ENCODE measurements at regions not wholly inside any gene's neighbourhood (a gene's known extent, or its start where the extent isn't known, plus 50 kb on each side); places are given as distances from the start of the nearest gene placed in this dataset.
"Not testable (repeated sequence)": the region's sequence is repeated elsewhere in the genome, so short reads cannot be mapped to it uniquely, and the experiment has no call there.

GRCh38 chr7:109890622-109891021 is 1200.3 kb upstream of the LRRN3 start:
- Histone ChIP-seq H3K27me3 (ENCODE audit: control insufficient read depth, insufficient read depth, low read length) (no peaks in the 10 kb centered on the region), H3K9me3 (ENCODE audit: control insufficient read depth, low read length) (no peaks in the 10 kb centered on the region), H2AFZ (no peak overlapping the region), H3K27ac (no peak overlapping the region), H3K4me3 (ENCODE audit: low read depth, low read length) (no peak overlapping the region), H3K9ac (no peak overlapping the region), H3K4me1 (no peaks in the 10 kb centered on the region), H3K79me2 (no peaks in the 10 kb centered on the region), H3K4me2 (ENCODE audit: low read length) (no peak overlapping the region), H3K36me3 (ENCODE audit: control insufficient read depth, insufficient read depth, low read length) (no peaks in the 10 kb centered on the region)
- TF ChIP-seq CTCF (IDR thresholded peaks at IDR 0.05), result no peak

DNA sequence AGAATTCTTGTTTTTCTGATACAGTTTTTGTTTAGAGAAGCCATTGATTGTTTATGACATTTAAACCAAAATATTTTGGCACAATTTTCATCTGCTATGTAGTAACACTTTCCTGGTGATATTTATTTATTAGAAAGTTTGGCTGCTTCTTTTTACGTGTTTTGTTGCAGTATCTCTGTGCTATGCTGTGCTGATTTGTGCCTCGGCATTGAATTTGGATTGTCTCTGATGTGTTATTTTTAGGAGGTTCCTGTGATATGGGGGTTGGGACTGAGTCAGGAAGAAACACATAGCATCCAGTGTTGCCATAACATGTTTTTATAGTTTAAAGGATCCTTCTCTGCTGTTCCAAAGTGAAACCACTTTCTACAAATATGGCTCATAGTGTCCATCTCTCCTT is 1197.7 kb upstream of the LRRN3 start:
- Histone ChIP-seq H3K79me2 (no peaks in the 10 kb centered on the region), H3K9ac (no peak overlapping the region), H3K4me3 (ENCODE audit: low read depth, low read length) (no peak overlapping the region), H3K4me1 (no peaks in the 10 kb centered on the region), H3K27me3 (ENCODE audit: control insufficient read depth, insufficient read depth, low read length) (no peaks in the 10 kb centered on the region), H3K27ac (no peak overlapping the region), H3K9me3 (ENCODE audit: control insufficient read depth, low read length) (no peaks in the 10 kb centered on the region), H2AFZ (no peak overlapping the region), H3K4me2 (ENCODE audit: low read length) (no peak overlapping the region), H3K36me3 (ENCODE audit: control insufficient read depth, insufficient read depth, low read length) (no peaks in the 10 kb centered on the region)
- TF ChIP-seq CTCF (IDR thresholded peaks at IDR 0.05), result no peak

- no peaks in the 10 kb centered on the region for H3K4me1 ChIP-seq
- no peak for TF ChIP-seq CTCF (IDR thresholded peaks at IDR 0.05)
- no peak overlapping the region for H3K4me3 ChIP-seq (ENCODE audit: low read depth, low read length)
- no peak overlapping the region for H3K4me2 ChIP-seq (ENCODE audit: low read length)
- no peak overlapping the region for H2AFZ ChIP-seq
- H3K9ac ChIP-seq, result no peak overlapping the region
- H3K79me2 ChIP-seq, result no peaks in the 10 kb centered on the region
- no peaks in the 10 kb centered on the region for H3K36me3 ChIP-seq (ENCODE audit: control insufficient read depth, insufficient read depth, low read length)
- H3K27me3 ChIP-seq (ENCODE audit: control insufficient read depth, insufficient read depth, low read length), result no peaks in the 10 kb centered on the region
- no peak overlapping the region for H3K27ac ChIP-seq
- H3K9me3 ChIP-seq (ENCODE audit: control insufficient read depth, low read length), result no peaks in the 10 kb centered on the region
Observed at GRCh38 chr7:109895536-109895935, 1195.4 kb upstream of the LRRN3 start.

- H3K9me3 ChIP-seq (ENCODE audit: control insufficient read depth, low read length), result no peaks in the 10 kb centered on the region
- H3K4me1 ChIP-seq, result no peaks in the 10 kb centered on the region
- no peak overlapping the region for H3K4me3 ChIP-seq (ENCODE audit: low read depth, low read length)
- H3K27ac ChIP-seq, result no peak overlapping the region
- no peak overlapping the region for H2AFZ ChIP-seq
- H3K27me3 ChIP-seq (ENCODE audit: control insufficient read depth, insufficient read depth, low read length), result no peaks in the 10 kb centered on the region
- H3K79me2 ChIP-seq, result no peaks in the 10 kb centered on the region
- H3K36me3 ChIP-seq (ENCODE audit: control insufficient read depth, insufficient read depth, low read length), result no peaks in the 10 kb centered on the region
- TF ChIP-seq CTCF (IDR thresholded peaks at IDR 0.05), result no peak
- H3K9ac ChIP-seq, result no peak overlapping the region
- no peak overlapping the region for H3K4me2 ChIP-seq (ENCODE audit: low read length)
Observed at GRCh38 chr7:109901926-109902325, 1189.0 kb upstream of the LRRN3 start.

- not testable (repeated sequence) for H3K79me2 ChIP-seq; H2AFZ ChIP-seq; H3K4me3 ChIP-seq (ENCODE audit: low read depth, low read length); H3K27ac ChIP-seq; H3K4me1 ChIP-seq; H3K4me2 ChIP-seq (ENCODE audit: low read length); H3K27me3 ChIP-seq (ENCODE audit: control insufficient read depth, insufficient read depth, low read length); H3K9ac ChIP-seq; H3K36me3 ChIP-seq (ENCODE audit: control insufficient read depth, insufficient read depth, low read length); H3K9me3 ChIP-seq (ENCODE audit: control insufficient read depth, low read length)
Observed at GRCh38 chr7:109905368-109906065, 1185.4 kb upstream of the LRRN3 start.
